ENCODE measurements at regions not wholly inside any gene's neighbourhood (a gene's known extent, or its start where the extent isn't known, plus 50 kb on each side); places are given as distances from the start of the nearest gene placed in this dataset.

DNA sequence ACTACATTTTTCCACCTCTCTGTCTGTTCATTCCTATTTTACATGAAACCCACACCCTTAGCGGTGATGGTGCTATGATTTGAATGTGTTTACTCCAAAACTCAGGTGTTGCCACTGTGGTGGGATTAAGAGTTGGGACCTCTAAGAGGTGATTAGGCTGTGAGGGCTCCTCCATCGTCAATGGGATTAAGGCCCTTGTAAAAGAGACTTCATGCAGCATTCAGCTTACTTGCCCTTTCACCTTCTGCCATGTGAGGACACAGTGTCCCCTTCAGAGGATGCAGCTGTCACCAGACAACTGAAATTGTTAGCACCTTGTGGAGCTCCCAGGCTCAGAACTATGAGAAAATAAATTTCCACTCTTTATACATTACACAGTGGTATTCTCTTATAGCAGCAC, 182.2 kb downstream of the NOC3L start:
- Histone ChIP-seq H3K4me2 (ENCODE audit: low read depth, low read length) (no peak overlapping the region), H4K20me1 (ENCODE audit: insufficient read depth, low read length) (no peaks in the 10 kb centered on the region), H3K9me3 (ENCODE audit: low read length) (no peaks in the 10 kb centered on the region), H3K27me3 (ENCODE audit: control insufficient read depth in 1 of 2, insufficient read depth in 2 of 2, low read length in 2 of 2) (no peaks in the 10 kb centered on the region; a peak in 1 of 5 replicates), H3K27ac (ENCODE audit: extremely low read length, insufficient read depth, low read length) (no peak overlapping the region), H2AFZ (ENCODE audit: low read length) (no peak overlapping the region), H3K4me1 (ENCODE audit: insufficient read depth, low read length) (no peaks in the 10 kb centered on the region), H3K9ac (ENCODE audit: insufficient read depth, low read depth, low read length) (no peak overlapping the region), H3K36me3 (replicated peaks in 1 of 2; ENCODE audit: control insufficient read depth in 1 of 2, insufficient read depth in 2 of 2, low read length in 2 of 2) (no peaks in the 10 kb centered on the region), H3K4me3 (replicated peaks in 1 of 3; ENCODE audit: insufficient read depth in 1 of 3, low read depth in 2 of 3, low read length in 3 of 3) (no peak overlapping the region), H3K79me2 (ENCODE audit: insufficient read depth, low read length) (no peaks in the 10 kb centered on the region)
- 33% methylated on average over 2 of the region's 2 CpGs for WGBS (ENCODE audit: low lambda C conversion rate)
- DNase-seq (ENCODE audit: low spot score) (no peak), FAIRE-seq (no peak), ATAC-seq (no peak)
- CTCF ChIA-PET (ENCODE audit: low intra/inter-chr PET ratio, low total read pairs): no interaction called here
- TF ChIP-seq NR2F2 (IDR thresholded peaks at IDR 0.05; ENCODE audit: borderline replicate concordance, low read depth): no peak
- TF ChIP-seq MAF1 (CRISPR knock-in tag; IDR thresholded peaks at IDR 0.05; ENCODE audit: borderline replicate concordance): no peak
- TF ChIP-seq, protein P1, sequence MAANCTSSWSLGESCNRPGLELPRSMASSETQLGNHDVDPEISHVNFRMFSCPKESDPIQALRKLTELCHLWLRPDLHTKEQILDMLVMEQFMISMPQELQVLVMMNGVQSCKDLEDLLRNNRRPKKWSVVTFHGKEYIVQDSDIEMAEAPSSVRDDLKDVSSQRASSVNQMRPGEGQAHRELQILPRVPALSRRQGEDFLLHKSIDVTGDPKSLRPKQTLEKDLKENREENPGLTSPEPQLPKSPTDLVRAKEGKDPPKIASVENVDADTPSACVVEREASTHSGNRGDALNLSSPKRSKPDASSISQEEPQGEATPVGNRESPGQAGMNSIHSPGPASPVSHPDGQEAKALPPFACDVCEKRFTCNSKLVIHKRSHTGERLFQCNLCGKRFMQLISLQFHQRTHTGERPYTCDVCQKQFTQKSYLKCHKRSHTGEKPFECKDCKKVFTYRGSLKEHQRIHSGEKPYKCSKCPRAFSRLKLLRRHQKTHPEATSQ (CRISPR knock-in tag; IDR thresholded peaks at IDR 0.05; ENCODE audit: borderline replicate concordance): no peak
- TF ChIP-seq TP53 (CRISPR knock-in tag; conservative IDR thresholded peaks at IDR 0.05): no peak
- no peak for TF ChIP-seq ZNF10 (CRISPR knock-in tag; IDR thresholded peaks at IDR 0.05; ENCODE audit: borderline replicate concordance, low read depth)
- TF ChIP-seq DPF2 (CRISPR knock-in tag; IDR thresholded peaks at IDR 0.05; ENCODE audit: borderline replicate concordance, low read depth): no peak
- TF ChIP-seq SIX4 (CRISPR knock-in tag; IDR thresholded peaks at IDR 0.05): no peak
- TF ChIP-seq ZNF724P (CRISPR knock-in tag; IDR thresholded peaks at IDR 0.05; ENCODE audit: borderline replicate concordance): no peak
- no peak for TF ChIP-seq IRX3 (CRISPR knock-in tag; IDR thresholded peaks at IDR 0.05; ENCODE audit: borderline replicate concordance, low read depth)
- TF ChIP-seq, protein P2, sequence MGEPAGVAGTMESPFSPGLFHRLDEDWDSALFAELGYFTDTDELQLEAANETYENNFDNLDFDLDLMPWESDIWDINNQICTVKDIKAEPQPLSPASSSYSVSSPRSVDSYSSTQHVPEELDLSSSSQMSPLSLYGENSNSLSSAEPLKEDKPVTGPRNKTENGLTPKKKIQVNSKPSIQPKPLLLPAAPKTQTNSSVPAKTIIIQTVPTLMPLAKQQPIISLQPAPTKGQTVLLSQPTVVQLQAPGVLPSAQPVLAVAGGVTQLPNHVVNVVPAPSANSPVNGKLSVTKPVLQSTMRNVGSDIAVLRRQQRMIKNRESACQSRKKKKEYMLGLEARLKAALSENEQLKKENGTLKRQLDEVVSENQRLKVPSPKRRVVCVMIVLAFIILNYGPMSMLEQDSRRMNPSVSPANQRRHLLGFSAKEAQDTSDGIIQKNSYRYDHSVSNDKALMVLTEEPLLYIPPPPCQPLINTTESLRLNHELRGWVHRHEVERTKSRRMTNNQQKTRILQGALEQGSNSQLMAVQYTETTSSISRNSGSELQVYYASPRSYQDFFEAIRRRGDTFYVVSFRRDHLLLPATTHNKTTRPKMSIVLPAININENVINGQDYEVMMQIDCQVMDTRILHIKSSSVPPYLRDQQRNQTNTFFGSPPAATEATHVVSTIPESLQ (CRISPR knock-in tag; conservative IDR thresholded peaks at IDR 0.05): no peak
- no peak for TF ChIP-seq GTF3A (CRISPR knock-in tag; conservative IDR thresholded peaks at IDR 0.05)
- TF ChIP-seq, protein P3, sequence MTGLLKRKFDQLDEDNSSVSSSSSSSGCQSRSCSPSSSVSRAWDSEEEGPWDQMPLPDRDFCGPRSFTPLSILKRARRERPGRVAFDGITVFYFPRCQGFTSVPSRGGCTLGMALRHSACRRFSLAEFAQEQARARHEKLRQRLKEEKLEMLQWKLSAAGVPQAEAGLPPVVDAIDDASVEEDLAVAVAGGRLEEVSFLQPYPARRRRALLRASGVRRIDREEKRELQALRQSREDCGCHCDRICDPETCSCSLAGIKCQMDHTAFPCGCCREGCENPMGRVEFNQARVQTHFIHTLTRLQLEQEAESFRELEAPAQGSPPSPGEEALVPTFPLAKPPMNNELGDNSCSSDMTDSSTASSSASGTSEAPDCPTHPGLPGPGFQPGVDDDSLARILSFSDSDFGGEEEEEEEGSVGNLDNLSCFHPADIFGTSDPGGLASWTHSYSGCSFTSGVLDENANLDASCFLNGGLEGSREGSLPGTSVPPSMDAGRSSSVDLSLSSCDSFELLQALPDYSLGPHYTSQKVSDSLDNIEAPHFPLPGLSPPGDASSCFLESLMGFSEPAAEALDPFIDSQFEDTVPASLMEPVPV (CRISPR knock-in tag; IDR thresholded peaks at IDR 0.05): no peak
- TF ChIP-seq TBX3 (IDR thresholded peaks at IDR 0.05; ENCODE audit: borderline replicate concordance): no peak
- BruUV-seq (replicated peaks): no TSS peak
- intact Hi-C loops (cut with micrococcal nuclease; ENCODE audit: unreplicated experiment): no loop called here
- in situ Hi-C loops (cut with HindIII; ENCODE audit: extremely low pct_ligation_motif_present, low pct_unique_long_range_greater_than_20kb): no loop called here
- POLR2A ChIA-PET: no interaction called here
